GM19238 (cell line): ENCODE measurements at regions not wholly inside any gene's neighbourhood (a gene's known extent, or its start where the extent isn't known, plus 50 kb on each side); places are given as distances from the start of the nearest gene placed in this dataset.
"Not testable (repeated sequence)": the region's sequence is repeated elsewhere in the genome, so short reads cannot be mapped to it uniquely, and the experiment has no call there.

Experiments
- DNase-seq: peaks from one replicate; pipeline ENCODE4 v3.0.0; 2011; ENCODE audit warnings: low spot score; ENCODE audit not compliant: insufficient read length

DNA sequence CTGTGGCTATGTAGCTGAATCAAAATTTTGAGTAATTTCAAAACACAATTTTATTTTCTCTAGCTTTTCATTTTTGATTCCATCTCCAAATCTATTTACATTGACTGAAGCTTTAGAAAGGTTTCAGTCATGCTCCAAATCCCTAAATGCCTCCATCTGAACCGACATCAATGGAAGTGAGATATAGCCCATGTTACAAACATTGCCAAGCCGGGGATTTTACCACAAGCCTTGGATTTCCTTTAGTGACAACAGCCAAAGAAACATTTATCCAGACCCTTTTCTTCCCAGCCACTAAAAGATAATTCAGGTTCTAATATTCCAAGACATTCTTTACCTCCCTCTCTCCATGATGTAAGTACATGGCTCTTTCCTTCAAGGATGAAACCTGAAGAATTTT is 1087.7 kb upstream of the SEMA6A start:
- no peak for DNase-seq

- DNase-seq: no peak
Measured at GRCh38 chr5:117657541-117657940, 1082.9 kb upstream of the SEMA6A start.

DNA sequence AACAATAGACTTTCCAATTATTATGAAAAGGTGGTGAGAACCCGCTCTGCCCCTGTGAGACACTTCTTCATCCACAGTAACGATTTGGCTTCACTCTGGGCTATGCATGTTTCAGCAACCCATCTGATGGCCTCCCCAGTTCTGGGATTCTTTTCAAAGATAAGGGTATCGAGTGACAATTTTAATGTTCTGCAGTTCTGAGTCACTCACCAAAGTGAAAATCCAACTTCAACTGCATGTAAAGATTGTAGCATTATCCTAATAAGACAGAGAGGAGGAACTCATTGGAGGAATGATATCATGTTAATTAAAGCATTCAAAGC is 1078.3 kb upstream of the SEMA6A start:
- no peak for DNase-seq

DNA sequence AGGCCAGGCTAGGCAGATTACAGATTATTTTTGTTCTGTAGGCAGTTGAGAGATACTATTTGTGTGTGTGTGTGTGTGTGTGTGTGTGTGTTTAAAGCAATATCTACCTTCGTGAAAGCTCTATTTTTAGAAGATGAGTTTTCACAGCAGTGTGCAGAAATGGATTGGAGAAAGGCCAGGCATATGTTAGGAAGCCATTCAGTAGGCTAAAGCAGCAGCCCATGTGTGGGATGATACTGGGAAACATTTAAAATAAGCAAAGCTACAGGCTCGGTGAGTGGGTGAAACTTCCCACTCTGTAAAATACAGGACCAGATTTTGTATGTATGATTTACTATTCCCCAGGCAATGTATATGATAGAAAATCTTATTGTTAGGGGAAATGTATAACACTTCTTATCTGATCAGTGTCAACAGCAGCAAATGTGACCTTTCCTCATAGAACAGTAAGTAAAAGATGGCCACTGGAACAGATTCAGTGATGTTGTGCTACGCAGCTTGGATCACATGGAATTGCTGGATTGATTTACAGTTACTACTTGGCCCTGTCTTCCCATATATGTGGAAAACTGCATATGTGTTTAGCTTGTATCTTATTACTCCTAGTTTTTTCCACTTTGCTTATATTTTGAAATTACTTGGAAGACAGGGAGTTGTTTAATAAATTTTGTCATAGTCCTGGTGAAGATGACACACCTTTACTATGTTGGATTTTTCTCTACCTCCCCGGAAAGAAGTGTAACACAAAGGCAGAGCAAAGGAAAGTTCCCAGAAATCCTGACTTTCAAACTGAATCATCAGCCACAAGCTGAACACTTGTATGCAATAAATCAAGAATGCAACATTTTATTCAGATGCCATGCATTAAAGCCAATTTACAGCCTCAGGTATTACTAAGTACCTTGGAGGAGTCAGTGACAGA is 1077.7 kb upstream of the SEMA6A start:
- no peak for DNase-seq

DNA sequence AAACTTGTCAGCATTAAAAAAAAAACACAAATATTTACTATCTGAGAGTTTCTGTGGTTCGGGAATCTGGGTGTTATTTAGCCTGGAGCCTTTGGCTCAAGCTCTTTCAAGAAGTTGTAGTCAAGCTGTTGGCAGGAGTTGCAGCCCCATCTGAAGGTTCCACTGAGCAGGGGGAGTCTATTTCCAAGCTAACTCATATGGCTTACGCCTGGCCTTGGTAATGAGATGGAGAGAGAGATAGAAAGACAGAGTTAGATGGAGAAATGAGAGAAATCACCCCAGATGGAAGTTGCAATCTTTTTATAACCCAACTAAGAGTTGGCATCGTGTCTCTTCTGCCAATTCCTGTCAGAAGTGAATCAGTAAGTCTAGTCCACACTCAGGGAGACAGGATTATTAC is 1075.2 kb upstream of the SEMA6A start:
- no peak for DNase-seq

DNA sequence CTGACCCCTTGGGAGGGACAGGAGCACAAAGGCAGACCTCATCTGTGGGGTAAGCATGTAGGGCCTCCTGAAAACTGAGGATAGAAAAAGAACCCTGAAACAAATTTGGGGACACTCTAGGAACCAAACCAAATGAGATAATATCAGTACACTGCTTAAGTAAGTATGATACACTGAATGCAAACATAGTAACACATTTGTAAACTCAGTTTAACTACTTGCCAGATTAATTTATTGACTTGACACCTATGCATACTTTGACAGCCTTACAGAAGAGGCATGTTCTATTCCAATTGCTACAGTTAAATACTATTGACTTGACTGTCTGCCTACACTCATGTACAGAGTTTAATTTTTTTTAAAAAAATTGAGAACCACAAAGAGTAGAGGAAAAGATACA is 1070.8 kb upstream of the SEMA6A start:
- DNase-seq: no peak

DNA sequence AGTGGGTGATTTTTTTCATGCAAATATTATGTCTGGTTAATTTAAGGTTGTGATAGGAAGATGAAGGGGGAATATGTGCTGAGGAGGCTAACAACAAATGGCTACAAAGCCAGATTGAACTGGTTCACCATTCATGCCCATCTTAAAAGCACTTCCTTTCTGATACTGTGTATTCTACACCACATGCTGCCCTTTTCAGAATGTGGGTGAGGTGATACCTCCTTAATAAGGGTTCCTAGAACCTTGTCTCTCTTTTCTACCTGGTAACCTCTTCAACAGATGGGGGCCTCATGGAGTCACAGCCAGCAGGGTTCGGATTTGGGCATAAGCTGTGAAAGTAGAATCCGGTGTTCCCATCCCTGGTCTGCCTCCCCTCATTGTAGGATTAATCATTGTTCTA is 1064.0 kb upstream of the SEMA6A start:
- DNase-seq: no peak

GRCh38 chr5:117633093-117633492 is 1058.5 kb upstream of the SEMA6A start:
- DNase-seq: no peak

- no peak for DNase-seq
Measured at GRCh38 chr5:117624201-117624600, 1049.6 kb upstream of the SEMA6A start.

DNA sequence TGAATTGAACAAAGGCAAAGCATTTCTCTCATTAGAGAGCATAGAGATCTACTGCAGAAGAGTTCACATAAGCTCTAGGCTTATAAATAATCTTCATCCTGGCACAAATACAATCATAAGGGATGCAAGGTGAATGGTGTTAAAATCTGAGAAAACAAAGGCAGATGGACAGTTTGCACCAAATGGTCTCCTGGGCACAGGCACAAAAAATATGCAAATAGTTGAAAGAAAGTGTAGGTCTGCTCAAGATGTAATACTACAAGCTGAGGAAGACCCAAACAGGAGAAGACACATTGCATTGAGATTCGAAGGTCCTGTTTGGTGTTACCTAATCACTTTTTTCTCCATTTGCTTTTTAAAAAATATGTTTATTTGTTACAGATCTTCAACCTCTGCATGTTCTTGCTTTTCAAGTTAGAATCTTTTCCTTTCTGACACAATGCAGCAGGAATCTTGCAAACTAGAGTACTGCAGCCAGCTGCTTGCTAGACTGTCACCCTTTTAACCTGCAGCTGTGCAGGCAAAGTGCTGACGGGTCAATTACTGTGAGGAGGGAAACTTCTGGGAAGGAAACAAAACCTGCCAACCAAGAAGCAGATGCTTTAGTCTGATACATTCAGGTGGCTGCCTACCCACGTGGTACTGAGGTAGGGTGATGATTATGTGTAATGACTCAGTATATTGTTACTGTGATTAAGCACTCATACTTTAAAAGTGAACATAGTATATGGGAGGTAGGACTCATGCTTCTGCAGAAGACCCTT is 1048.6 kb upstream of the SEMA6A start:
- no peak for DNase-seq

GRCh38 chr5:117621921-117622320 is 1047.3 kb upstream of the SEMA6A start:
- DNase-seq: no peak

DNA sequence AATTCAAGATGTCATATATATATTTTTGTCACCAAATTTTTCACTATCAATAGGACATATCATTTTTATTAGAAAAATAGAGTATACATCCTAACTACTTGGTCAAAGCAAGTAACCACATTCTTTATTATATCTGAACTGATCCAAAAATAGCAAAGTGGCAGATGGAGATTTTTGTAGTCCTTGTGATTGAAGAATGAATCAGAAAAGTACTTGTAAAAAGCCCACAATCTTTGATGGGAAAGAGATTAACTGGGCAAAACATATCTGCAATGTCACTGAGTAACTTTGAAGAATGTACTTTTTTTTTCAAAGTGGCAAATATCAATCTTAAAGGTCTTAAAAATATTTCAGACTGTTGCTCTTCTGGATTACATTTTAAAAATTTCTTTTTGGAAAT is 1040.6 kb upstream of the SEMA6A start:
- DNase-seq: no peak

DNA sequence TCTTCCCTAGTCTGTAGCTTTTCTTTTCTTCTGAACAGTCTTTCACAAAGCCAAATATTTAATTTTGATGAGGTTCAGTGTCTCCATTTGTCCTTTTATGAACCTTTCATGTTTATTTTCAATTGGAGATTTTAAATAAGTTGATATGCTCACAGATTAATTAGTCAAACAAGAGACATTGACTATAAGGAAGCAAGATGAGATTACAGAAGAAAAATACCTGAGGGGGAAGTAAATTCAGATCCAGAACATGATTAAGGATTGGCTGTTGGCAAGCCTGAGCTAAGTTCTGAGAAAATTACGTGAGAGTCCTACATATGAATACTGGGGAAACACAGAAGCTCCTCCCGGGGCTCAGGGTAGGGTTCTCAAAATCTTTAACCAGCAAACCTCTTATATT is 1039.8 kb upstream of the SEMA6A start:
- no peak for DNase-seq

GRCh38 chr5:117604845-117605244 is 1030.2 kb upstream of the SEMA6A start:
- DNase-seq: no peak

- not testable (repeated sequence) for DNase-seq
Measured at GRCh38 chr5:117599811-117600210, 1025.2 kb upstream of the SEMA6A start.

DNA sequence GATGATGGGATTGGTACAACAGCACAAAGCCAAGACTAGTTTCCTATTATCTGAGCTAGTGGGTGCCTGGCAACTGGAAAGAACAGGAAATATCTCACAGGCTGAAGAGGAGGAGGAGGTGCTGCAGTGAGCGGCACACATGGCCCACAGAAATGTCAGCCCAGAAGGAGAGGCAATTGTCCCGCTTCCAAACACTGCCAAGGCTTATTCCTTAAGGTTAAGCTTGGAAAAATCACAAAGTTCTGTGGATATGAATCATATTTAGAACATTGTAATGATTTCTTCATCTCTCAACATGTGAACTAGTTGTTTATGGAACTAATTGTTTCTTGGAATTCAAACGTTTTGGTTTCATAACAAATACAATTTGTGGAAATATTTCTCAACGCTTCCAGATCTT is 1019.5 kb upstream of the SEMA6A start:
- no peak for DNase-seq

DNA sequence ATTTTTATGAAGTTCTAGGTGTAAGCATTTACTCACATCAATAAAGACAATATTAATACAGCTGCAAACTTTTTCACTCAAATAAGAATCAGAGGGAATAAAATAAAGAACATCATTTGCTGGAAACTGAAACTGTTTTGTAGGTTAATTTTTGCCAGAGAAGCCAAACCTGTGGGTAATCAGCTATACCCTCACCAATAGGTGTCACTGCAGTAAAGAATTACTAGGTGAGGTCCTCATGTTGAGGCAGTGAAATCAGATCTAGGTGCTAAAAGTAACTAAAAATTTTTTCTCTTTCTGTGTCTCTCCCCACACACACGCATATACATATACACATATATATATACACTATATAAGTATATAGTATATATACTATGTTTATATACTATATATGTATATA is 1016.3 kb upstream of the SEMA6A start:
- DNase-seq: no peak

DNA sequence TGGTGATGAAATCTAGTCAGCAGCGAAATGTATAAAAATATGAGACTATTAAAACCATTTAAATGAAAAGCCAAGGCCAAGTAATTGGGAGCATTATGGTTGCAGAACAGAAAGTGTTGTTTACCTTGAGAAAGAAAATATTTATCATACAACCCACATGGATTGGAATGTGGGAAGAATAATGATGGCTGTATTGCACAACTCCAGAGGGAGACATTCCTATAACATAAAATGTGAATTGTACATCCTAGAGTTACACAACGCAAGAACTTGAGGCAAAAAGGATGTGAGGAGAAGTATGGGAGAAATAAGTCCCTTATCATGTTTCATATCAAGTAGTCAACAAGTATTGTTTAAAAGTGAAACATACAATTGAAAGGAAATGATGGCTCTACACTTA is 1014.0 kb upstream of the SEMA6A start:
- no peak for DNase-seq

GRCh38 chr5:117587111-117587510 is 1012.5 kb upstream of the SEMA6A start:
- no peak for DNase-seq

- no peak for DNase-seq
Measured at GRCh38 chr5:117568622-117569021, 994.0 kb upstream of the SEMA6A start.

- no peak for DNase-seq
Measured at GRCh38 chr5:117568126-117568525, 993.5 kb upstream of the SEMA6A start.

DNA sequence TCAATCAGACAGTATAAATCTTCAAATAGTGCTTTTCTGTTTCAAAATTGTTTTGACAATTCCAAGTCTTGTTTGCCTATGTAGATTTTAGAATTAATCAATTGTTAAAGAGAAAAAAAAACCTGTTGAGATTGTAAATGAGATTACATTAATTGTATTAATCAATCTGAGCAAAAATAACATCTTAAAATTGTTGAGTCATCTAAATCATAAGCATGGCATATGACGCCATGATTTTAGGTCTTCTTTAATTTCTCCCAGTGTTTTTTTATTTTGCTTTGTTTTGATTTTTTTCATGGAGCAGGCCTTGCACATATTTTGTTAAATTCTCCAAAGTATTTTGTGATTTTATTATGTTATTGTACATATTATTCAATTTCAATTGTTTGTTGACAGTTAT is 988.0 kb upstream of the SEMA6A start:
- DNase-seq: no peak

- DNase-seq: no peak
Measured at GRCh38 chr5:117561531-117561930, 986.9 kb upstream of the SEMA6A start.
